Transverse colon (tissue), 3 donors: ENCODE measurements at regions not wholly inside any gene's neighbourhood (a gene's known extent, or its start where the extent isn't known, plus 50 kb on each side); places are given as distances from the start of the nearest gene placed in this dataset.

Experiments used
- CTCF ChIP-seq, 5 experiments: fragments of 200-600 bp in 3 of 5; fragments of 450-650 bp in 2 of 5; sonication (generic) in 3 of 5; IDR thresholded peaks; 1 replicate in 2 of 5; 2 replicates in 3 of 5; pipeline ENCODE4 v1.5.1; 2016 to 2017; ENCODE audit warnings: antibody characterized with exemption in 5 of 5, inconsistent platforms in 3 of 5, mild to moderate bottlenecking in 2 of 5, moderate library complexity in 1 of 5
- POLR2A ChIP-seq: fragments of 450-650 bp; IDR thresholded peaks from one replicate; pipeline ENCODE4 v1.6.1; 2016; ENCODE audit warnings: antibody characterized with exemption, mild to moderate bottlenecking, moderate library complexity

GRCh38 chr7:49308787-49309186, 384.4 kb downstream of the CDC14C start:
- TF ChIP-seq CTCF (IDR thresholded peaks at IDR 0.05) (no peak), POLR2A (no peak)
